MM.1S (cell line): ENCODE measurements at regions not wholly inside any gene's neighbourhood (a gene's known extent, or its start where the extent isn't known, plus 50 kb on each side); places are given as distances from the start of the nearest gene placed in this dataset.

ENCODE experiments used
- EZH2phosphoT487 ChIP-seq: fragments of 300-600 bp; sonication (generic); IDR thresholded peaks from 2 replicates; pipeline ENCODE4 v1.6.1; 2018; ENCODE audit warnings: antibody characterized with exemption, low read length
- TF ChIP-seq, protein P1 (sequence below): fragments of 300-600 bp; sonication (generic); IDR thresholded peaks from 2 replicates; pipeline ENCODE4 v1.5.1; 2016; ENCODE audit warnings: antibody characterized with exemption, low read length, mixed read lengths

DNA sequence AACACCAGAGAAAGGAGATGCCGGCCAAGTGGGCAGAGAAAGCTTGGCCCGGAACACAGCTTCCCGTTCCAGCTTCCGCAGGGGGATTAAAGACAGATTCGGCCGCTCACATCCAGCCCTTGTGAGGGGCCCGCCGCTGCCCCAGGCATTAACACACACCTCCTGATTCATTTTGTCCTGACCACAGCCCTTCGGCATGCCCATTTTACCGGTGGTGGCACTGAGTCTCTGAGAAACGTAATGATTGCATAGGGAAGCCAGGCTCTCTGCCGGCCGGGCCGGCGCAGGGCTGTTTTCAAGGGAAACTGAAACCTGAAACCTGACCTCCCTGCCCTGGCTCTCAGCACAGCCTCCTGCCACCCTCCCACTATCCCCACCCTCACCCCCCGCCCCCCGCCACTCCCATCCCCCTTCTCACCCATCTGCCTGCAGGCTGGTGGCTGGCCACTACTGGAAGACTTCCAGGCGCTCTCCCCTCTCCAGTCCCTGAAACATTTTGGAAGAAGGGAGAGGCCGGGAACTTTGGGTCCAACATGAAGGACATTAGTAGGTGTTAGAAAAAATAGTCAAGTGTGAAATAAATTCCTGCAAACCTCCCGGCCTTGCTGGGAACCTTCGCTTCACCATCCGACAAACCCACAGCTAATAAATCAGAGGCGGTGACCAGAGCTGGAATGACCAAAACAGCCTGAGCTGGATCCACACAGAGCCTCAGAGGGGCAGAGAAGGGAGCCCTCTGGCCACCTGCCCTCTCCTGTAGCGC, 83.5 kb upstream of the CUX1 start:
- TF ChIP-seq, protein P1, sequence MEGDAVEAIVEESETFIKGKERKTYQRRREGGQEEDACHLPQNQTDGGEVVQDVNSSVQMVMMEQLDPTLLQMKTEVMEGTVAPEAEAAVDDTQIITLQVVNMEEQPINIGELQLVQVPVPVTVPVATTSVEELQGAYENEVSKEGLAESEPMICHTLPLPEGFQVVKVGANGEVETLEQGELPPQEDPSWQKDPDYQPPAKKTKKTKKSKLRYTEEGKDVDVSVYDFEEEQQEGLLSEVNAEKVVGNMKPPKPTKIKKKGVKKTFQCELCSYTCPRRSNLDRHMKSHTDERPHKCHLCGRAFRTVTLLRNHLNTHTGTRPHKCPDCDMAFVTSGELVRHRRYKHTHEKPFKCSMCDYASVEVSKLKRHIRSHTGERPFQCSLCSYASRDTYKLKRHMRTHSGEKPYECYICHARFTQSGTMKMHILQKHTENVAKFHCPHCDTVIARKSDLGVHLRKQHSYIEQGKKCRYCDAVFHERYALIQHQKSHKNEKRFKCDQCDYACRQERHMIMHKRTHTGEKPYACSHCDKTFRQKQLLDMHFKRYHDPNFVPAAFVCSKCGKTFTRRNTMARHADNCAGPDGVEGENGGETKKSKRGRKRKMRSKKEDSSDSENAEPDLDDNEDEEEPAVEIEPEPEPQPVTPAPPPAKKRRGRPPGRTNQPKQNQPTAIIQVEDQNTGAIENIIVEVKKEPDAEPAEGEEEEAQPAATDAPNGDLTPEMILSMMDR = no peak
- no peak for TF ChIP-seq EZH2phosphoT487
